ENCODE measurements at regions not wholly inside any gene's neighbourhood (a gene's known extent, or its start where the extent isn't known, plus 50 kb on each side); places are given as distances from the start of the nearest gene placed in this dataset.

- TF ChIP-seq POLR2A (IDR thresholded peaks at IDR 0.05) (no peak), CTCF (IDR thresholded peaks at IDR 0.05) (no peak)
Observed at GRCh38 chr2:11054783-11055678, 100.2 kb upstream of the SLC66A3 start.

All from heart left ventricle (tissue), 13 donors.